CD4-positive, alpha-beta T cell treated with Interleukin-2 at 100 ng/mL for 4 hours (primary cell): ENCODE measurements at regions not wholly inside any gene's neighbourhood (a gene's known extent, or its start where the extent isn't known, plus 50 kb on each side); places are given as distances from the start of the nearest gene placed in this dataset.
A peak's percentile ranks its signal among the peaks of the same experiment; 100 is the strongest.

ENCODE experiments used
- DNase-seq: peaks from one replicate; pipeline ENCODE4 v3.0.0-alpha.2; 2020; ENCODE audit warnings: low spot score

- DNase-seq = no peak
These were observed 57.4 kb upstream of the TMPRSS15 start for GRCh38 chr21:18460979-18461378.

DNA sequence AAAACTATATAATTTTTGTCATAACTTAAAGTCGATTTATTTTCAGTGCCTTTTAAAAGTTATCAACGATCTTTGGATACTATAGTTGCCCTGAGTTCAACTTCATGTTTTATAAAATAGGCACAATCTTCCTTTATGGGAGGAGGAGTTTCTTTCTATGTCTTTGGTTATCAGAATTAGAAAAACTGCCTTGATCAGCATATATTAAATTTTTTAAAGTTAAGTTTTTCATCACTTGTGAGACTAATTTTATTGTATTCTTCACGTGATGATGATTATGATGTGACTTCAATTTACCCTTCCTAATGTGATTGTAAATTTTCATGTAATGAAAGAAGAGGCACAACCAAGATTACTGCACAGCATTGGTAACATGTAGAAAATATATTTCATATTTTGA is 58.2 kb upstream of the TMPRSS15 start:
- no peak for DNase-seq

DNA sequence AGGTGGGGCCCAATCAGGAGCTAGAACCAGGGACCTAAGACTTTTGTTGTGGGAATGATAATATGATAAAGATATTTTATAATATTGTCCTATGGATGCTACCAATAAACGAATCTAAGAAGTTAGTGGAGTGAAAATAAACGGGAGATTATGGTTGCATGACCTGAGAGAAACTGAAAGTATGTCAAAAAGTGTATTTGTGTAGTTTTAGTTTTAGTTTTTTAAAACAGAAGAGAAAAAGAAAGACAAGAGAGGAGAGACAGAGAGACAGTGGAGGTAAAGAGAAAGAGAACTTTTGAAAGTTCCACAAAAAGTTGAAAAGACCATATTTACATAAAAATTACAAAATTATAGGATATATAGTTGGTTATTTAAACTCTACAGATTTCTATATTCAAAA is 64.1 kb upstream of the TMPRSS15 start:
- DNase-seq = no peak

GRCh38 chr21:18468790-18469189 is 65.2 kb upstream of the TMPRSS15 start:
- DNase-seq = no peak

DNA sequence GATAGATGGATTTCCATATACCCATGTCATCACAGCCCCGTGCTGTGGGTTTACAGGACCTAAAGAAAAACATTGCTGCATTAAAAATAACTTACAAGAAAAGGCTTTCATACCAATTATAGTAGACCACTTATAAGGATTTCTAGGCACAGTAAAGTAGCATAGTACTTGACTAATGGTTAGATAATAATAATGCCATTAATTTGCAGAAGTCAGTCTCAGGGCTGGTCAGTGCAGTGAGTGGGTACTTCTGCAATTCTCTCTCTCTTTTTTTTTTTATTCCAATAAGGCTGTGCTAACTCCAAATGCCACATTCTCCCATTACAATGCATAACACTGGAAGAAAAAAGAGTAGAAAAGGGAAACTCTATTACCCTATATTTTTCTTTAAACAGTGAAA is 73.1 kb upstream of the TMPRSS15 start:
- DNase-seq = no peak

GRCh38 chr21:18477043-18477442 is 73.5 kb upstream of the TMPRSS15 start:
- no peak for DNase-seq

GRCh38 chr21:18478513-18478912 is 74.9 kb upstream of the TMPRSS15 start:
- no peak for DNase-seq

DNA sequence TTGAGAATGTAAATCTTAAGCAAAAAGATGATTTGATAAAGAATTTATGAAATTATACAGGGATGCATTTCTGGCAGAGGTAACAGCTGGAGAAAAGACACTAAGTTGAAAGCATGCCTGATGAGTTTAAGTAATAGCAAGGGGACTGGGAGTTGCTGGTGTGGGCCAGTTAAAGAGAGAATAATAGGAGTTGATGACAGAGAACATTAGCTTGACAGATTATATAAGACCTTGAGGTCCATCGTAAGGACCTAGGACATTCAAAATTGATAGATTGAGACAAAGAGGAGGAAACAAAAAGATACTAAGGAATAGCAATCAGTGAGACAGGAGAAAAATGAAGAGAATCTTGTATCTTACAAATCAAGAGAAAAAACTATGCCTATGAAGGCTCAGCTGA is 84.7 kb upstream of the TMPRSS15 start:
- DNase-seq = no peak

- DNase-seq = no peak
These were observed 89.8 kb upstream of the TMPRSS15 start for GRCh38 chr21:18493422-18493821.

DNA sequence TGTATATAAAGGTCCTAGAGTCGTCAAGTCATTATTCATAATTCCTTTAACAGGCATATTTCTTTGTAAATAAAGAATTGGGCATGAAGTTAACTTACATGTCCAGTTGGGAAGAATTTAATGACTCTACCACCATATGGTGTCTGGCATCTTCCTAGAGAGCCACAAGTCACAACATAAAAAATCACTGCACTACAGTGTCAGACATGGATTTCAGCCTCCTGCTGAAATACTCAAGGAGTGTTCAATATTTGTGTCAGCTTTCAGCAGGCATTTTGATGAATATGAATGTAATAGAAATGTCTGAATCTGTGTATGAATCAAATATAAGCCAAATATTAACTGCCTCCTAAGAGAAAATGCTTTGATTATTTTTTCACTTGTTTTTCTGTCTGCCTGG is 91.9 kb upstream of the TMPRSS15 start:
- no peak for DNase-seq

DNA sequence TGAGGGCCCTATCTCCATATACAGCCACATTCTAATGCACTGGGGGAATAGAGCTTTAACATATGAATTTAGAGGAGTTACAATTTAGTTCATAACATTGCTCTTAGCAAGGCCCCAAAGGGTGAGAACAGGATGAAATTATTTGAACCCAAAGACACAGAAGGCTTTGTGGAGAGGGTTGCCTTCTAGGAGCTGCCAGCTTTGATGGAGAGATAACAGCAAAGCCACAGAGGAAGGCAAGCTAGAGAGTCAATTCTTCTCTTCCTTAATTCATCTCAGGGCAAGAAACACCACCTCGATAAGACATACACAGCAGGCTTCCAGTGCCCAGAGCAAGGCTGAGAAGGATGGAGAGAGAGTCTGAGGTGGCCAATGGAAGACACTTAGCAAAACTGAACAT is 94.8 kb upstream of the TMPRSS15 start:
- no peak for DNase-seq

DNA sequence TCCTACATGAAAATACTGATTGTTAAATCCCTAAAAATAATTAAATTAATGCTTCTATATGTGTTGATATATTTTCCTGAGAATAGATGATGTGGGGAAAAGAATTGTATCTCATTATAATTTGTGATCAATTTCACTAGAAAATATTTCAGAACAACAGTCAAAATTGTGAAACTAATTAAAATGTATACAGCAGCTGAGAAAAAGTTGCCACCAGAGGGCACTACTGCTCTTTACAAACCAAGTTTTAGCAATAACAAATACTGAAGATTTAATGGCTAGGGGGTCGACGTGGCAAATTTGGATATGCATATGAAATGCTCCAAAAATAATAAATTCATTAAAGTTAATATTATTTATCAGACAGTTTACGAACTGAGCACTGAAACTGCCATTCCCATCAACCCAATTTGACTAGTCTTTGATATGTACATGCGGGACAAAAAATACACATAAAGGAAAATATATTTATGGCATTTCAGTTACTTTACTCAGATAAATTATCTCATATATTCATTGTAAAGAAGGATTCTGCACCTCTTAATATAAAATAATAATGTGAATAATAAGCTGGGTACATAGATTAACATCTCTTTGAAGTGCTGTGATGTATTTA is 96.3 kb upstream of the TMPRSS15 start:
- peak; percentile 23 for DNase-seq

- no peak for DNase-seq
These were observed 114.5 kb upstream of the TMPRSS15 start for GRCh38 chr21:18518054-18518481.

DNA sequence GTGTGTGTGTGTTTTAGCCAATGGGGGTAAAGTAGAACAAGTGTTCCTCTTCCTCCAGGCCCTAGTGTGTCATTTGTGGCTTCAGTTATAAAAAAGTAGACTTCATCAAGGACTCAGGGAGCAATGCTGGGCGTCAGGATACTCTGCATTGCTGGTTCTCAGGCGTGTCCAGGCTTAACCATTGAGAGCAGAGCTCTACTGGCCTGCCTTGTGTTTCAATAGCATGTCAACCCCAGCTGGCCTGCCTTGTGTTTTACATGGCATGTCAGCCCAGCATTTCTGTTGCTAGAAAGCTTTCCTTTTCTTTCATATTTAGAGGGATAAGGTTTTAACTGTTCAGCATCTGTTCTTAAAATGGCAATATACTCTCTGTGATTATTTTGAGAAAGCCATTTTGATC is 117.6 kb upstream of the TMPRSS15 start:
- DNase-seq = no peak

DNA sequence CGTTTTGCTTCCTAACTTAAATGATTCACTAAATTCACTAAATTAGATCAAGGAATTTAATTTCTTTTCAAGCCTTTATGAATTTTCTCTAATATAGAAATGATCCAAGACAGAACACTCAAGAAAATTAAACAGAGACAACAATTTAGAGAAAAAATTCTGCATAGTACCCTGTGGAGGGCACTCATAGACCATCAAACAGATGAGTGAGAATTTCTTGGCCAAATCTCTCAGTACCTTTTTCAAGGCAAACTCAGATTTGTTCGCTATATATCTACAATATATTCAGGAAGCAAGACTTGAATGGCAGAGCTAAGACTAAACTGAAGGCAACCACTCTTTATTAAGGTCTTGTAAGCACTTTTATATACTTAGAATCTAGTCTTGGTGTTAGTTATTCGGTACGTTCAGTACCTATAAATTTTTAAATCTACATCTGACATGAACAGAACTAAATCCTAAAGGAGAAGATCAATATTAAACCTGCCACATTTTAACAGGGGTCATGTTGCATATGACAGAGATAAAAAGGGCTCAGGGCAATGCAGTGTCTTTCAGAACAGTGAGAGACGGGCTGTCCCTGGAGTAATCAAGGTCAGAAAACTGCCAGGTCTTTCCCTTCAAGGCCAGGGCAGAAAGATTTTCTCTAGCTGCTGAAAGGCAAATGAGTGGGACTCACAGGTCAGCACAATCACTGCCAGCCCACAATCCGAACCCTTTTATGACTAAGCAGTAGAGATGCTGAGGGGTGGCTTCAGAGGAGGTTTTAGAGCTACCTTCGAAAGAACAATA is 118.8 kb upstream of the TMPRSS15 start:
- no peak for DNase-seq

GRCh38 chr21:18524097-18524880 is 120.7 kb upstream of the TMPRSS15 start:
- DNase-seq = no peak

DNA sequence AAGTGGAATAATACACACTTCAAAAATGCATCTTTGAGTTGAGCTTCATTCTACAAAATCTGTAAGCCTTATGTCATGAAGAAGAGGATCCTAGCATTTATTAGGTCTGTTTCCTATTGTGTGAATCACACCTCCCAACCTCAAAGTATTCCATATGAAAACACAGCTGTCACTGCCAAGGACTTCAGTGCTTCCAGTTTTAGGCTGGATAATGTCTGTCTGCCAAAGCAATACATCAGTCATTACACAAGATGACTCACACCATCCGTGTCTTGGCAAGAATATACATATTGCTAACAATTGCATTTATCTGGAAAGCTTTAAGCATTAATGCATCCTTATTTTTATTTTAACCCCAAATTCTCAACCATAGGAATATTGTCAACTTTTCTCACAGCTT is 125.7 kb upstream of the TMPRSS15 start:
- no peak for DNase-seq

DNA sequence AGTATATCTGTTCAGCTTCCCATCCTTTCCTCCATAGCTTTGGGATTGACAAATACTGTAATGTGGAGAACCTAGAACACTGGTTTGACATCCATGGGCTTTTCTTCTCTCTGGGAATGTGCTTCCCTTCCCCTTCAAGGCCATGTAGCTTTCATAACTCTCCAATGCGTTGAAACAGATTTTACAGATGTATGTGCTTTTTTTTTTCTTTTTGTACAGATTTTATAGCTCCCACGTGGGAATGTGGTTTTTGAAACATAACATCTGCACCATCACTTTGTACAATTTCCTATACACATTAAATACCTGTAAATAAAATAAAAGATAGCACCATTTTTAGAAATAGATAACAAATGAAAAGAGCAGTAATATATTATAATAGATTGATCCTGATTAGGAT is 138.5 kb upstream of the TMPRSS15 start:
- DNase-seq = no peak

- DNase-seq = no peak
These were observed 142.3 kb upstream of the TMPRSS15 start for GRCh38 chr21:18545908-18546307.

DNA sequence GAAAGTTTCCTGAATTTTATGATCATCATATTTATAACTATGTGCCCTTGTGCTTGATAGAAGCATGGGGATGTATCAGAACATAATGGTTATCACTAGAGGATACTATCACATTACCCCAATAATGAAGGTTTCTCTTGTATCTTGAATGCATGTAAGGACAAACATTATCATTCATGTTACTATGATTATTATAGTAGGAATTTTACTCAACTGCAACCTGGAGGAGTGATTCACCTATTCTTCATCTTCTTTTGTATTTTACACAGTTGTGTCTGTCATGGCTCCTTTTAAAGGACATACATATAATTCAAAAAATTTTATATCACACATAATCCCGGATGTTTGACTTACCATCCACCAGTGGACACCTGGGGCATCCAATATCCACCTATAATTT is 143.8 kb upstream of the TMPRSS15 start:
- no peak for DNase-seq

DNA sequence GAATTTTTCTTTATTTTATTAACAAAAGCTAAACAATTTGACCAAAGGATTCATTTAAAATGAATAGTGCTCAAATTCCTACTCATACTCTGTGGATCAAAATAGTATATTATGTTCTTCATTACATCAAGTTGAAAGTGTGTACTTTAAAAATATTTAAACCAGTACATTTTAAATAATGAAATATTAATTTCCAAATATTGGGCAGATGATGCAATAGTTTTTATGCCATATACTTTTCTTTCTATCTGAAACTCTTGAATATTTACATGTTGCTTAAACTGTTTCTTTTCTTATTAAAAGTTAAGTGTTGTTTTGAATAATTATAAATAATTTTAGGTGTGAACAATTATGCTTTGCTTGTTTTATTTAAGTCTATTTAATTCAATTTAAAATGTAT is 144.7 kb upstream of the TMPRSS15 start:
- no peak for DNase-seq

DNA sequence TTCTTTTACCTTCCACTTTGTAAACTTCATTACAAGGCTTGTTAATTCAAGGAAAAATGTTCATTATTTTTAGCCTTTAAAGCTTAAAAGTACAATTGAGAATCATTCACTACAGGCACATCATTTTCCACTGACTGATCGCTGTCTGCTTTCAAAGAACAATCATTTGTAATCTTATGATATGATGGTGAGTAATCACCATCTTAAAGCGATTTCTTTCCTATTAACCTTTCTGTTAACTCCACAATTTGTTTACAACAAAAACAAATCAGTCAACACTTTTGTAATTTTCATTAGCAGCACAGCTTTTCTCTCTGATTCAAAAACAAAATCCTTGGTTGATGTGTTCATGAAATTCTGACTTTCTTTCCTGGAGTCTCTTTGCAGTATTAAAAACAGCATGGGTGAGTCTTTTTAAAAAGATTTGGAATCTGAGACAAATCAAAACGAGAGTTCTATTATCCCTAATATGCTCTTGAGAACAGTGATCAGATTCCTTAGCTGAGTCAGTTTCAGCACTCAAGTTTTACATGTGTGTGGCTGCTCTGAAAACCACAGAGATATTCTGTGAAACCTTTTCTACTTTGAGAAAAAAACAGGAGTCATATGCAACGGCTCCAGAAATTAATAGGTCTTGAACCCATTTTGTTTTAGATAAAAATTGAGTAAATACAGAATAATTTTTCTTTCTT is 145.8 kb upstream of the TMPRSS15 start:
- DNase-seq = no peak

GRCh38 chr21:18550361-18550760 is 146.8 kb upstream of the TMPRSS15 start:
- DNase-seq = no peak
